Testis (tissue), 2 donors: ENCODE measurements at regions not wholly inside any gene's neighbourhood (a gene's known extent, or its start where the extent isn't known, plus 50 kb on each side); places are given as distances from the start of the nearest gene placed in this dataset.
"Not testable (repeated sequence)": the region's sequence is repeated elsewhere in the genome, so short reads cannot be mapped to it uniquely, and the experiment has no call there.

Experiments used
- DNase-seq: peaks from one replicate; pipeline ENCODE4 v3.0.0-alpha.2; 2019
- H3K27ac ChIP-seq, 2 donors: fragments of 200-600 bp; sonication (generic); one replicate each; pipeline ENCODE4 v1.5.1; 2019
- H3K27me3 ChIP-seq: fragments of 200-600 bp; sonication (generic); one replicate; pipeline ENCODE4 v1.5.1; 2019
- H3K36me3 ChIP-seq: fragments of 200-600 bp; sonication (generic); one replicate; pipeline ENCODE4 v1.5.1; 2017; ENCODE audit warnings: low read depth; ENCODE audit errors: missing control alignments
- H3K4me1 ChIP-seq: fragments of 200-600 bp; sonication (generic); one replicate; pipeline ENCODE4 v1.5.1; 2019
- H3K4me3 ChIP-seq, 2 donors: fragments of 200-600 bp; sonication (generic); one replicate each; pipeline ENCODE4 v1.5.1; 2017 to 2019
- H3K9me3 ChIP-seq: fragments of 200-600 bp; sonication (generic); one replicate; pipeline ENCODE4 v1.5.1; 2017
- CTCF ChIP-seq, 3 experiments: fragments of 450-650 bp in 2 of 3; fragments of 200-600 bp in 1 of 3; sonication (generic) in 1 of 3; IDR thresholded peaks; one replicate each; pipeline ENCODE4 v1.5.1; 2016 to 2019; ENCODE audit warnings: antibody characterized with exemption in 3 of 3, mild to moderate bottlenecking in 2 of 3, moderate library complexity in 1 of 3
- POLR2A ChIP-seq: fragments of 450-650 bp; IDR thresholded peaks from one replicate; pipeline ENCODE4 v1.6.1; 2017; ENCODE audit warnings: antibody characterized with exemption, mild to moderate bottlenecking, moderate library complexity
- WGBS, 2 donors: methylation state at CpG; one replicate each; pipeline ENCODE4 v1.1.5; 2018; 5-methylcytosine and 5-hydroxymethylcytosine counted together
- intact Hi-C: fragments of 100-400 bp; cut with DNase I; formaldehyde crosslinking; loops from one replicate; pipeline ENCODE4 v1.15.1; 2023; ENCODE audit warnings: low total_unique reads

GRCh38 chr4:14345356-14345775, 656.9 kb upstream of the CPEB2 start:
- Histone ChIP-seq H3K4me3 (no peak overlapping the region), H3K9me3 (no peaks in the 10 kb centered on the region), H3K36me3 (no peaks in the 10 kb centered on the region), H3K4me1 (no peaks in the 10 kb centered on the region), H3K27ac (no peak overlapping the region), H3K27me3 (no peaks in the 10 kb centered on the region)
- WGBS, 2 donors: 33 to 63% methylated on average over 1 of the region's 1 CpG
- TF ChIP-seq POLR2A: no peak
- no peak for TF ChIP-seq CTCF (IDR thresholded peaks at IDR 0.05)
- DNase-seq: no peak
- intact Hi-C loops: no loop called here

- Histone ChIP-seq H3K27me3 (no peaks in the 10 kb centered on the region), H3K36me3 (no peaks in the 10 kb centered on the region), H3K4me1 (no peaks in the 10 kb centered on the region), H3K27ac (no peak overlapping the region), H3K9me3 (no peaks in the 10 kb centered on the region), H3K4me3 (no peak overlapping the region)
- DNase-seq: no peak
- TF ChIP-seq CTCF (IDR thresholded peaks at IDR 0.05): no peak
- TF ChIP-seq POLR2A: no peak
- WGBS, 2 donors: 74 to 78% methylated on average over 7 of the region's 7 CpGs
- intact Hi-C loops: no loop called here
Measured at GRCh38 chr4:14347526-14347925, 654.8 kb upstream of the CPEB2 start.

GRCh38 chr4:14348506-14348905, 653.8 kb upstream of the CPEB2 start:
- WGBS, 2 donors: 83 to 91% methylated on average over 2 of the region's 2 CpGs
- Histone ChIP-seq H3K36me3 (no peaks in the 10 kb centered on the region), H3K27me3 (no peaks in the 10 kb centered on the region), H3K4me3 (no peak overlapping the region), H3K9me3 (no peaks in the 10 kb centered on the region), H3K27ac (no peak overlapping the region), H3K4me1 (no peaks in the 10 kb centered on the region)
- intact Hi-C loops: no loop called here
- TF ChIP-seq POLR2A (no peak), CTCF (IDR thresholded peaks at IDR 0.05) (no peak)
- no peak for DNase-seq

DNA sequence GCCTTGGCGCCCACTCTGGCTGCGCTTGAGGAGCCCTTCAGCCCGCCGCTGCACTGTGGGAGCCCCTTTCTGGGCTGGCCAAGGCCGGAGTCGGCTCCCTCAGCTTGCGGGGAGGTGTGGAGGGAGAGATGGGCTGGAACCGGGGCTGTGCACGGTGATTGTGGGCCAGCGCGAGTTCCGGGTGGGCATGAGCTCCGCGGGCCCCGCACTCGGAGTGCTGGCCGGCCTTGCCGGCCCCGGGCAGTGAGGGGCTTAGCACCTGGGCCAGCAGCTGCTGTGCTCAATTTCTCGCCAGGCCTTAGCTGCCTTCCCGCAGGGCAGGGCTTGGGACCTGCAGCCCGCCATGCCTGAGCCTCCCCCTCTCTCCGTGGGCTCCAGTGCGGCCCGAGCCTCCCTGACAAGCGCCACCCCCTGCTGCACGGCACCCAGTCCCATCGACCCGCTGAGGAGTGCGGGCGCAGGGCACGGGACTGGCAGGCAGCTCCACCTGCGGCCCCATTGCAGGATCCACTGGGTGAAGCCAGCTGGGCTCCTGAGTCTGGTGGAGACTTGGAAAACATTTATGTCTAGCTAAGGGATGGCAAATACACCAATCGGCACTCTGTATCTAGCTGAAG, 643.6 kb upstream of the CPEB2 start:
- intact Hi-C loops, H3K36me3 ChIP-seq, H3K27me3 ChIP-seq, H3K4me1 ChIP-seq, DNase-seq, H3K9me3 ChIP-seq, H3K27ac ChIP-seq: not testable (repeated sequence)
- H3K4me3 ChIP-seq: peak overlapping the region; percentile 31
- WGBS, 2 donors: 61 to 66% methylated on average over 20 to 34 of the region's 34 CpGs

- no peak overlapping the region for H3K4me3 ChIP-seq
- H3K9me3 ChIP-seq: no peaks in the 10 kb centered on the region
- intact Hi-C loops: no loop called here
- no peaks in the 10 kb centered on the region for H3K27me3 ChIP-seq
- no peaks in the 10 kb centered on the region for H3K36me3 ChIP-seq
- TF ChIP-seq POLR2A: no peak
- TF ChIP-seq CTCF (IDR thresholded peaks at IDR 0.05): no peak
- H3K4me1 ChIP-seq: no peaks in the 10 kb centered on the region
- H3K27ac ChIP-seq: no peak overlapping the region
- 60 to 69% methylated on average over 4 of the region's 4 CpGs for WGBS, 2 donors
- DNase-seq: no peak
Measured at GRCh38 chr4:14359991-14360390, 642.3 kb upstream of the CPEB2 start.
